Adrenal gland (tissue), 9 donors: ENCODE measurements at regions not wholly inside any gene's neighbourhood (a gene's known extent, or its start where the extent isn't known, plus 50 kb on each side); places are given as distances from the start of the nearest gene placed in this dataset.

Source experiments
- DNase-seq, 7 donors: peaks; one replicate each; pipeline ENCODE4 v3.0.0-alpha.2; 2019 to 2020
- H3K27ac ChIP-seq, 5 donors: fragments of 200-600 bp; sonication (generic) in 4 of 5; 1 replicate in 3 of 5; 2 replicates in 2 of 5; pipeline versions ENCODE4 v1.5.1 to v1.8.0; 2016 to 2020; ENCODE audit warnings: mild to moderate bottlenecking in 1 of 5
- H3K27me3 ChIP-seq: fragments of 200-600 bp; 2 replicates; pipeline ENCODE4 v1.8.0; 2021
- H3K36me3 ChIP-seq, 2 donors: fragments of 200-600 bp; replicated peaks in 1 of 2; 1 replicate in 1 of 2; 2 replicates in 1 of 2; pipeline versions ENCODE4 v1.5.1 to v1.8.0; 2018 to 2022
- H3K4me1 ChIP-seq, 2 donors: fragments of 200-600 bp; replicated peaks in 1 of 2; 1 replicate in 1 of 2; 2 replicates in 1 of 2; pipeline versions ENCODE4 v1.5.1 to v1.8.0; 2018 to 2021
- H3K4me3 ChIP-seq, 4 donors: fragments of 200-600 bp; sonication (generic) in 3 of 4; one replicate each; pipeline ENCODE4 v1.5.1; 2016 to 2018
- H3K9me3 ChIP-seq, 3 donors: fragments of 200-600 bp; sonication (generic) in 1 of 3; replicated peaks in 1 of 3; 1 replicate in 2 of 3; 2 replicates in 1 of 3; pipeline versions ENCODE4 v1.5.1 to v1.8.0; 2016 to 2021
- POLR2A ChIP-seq, 2 donors: fragments of 450-650 bp; IDR thresholded peaks; one replicate each; pipeline ENCODE4 v1.6.1; 2017; ENCODE audit warnings: antibody characterized with exemption in 2 of 2, mild to moderate bottlenecking in 2 of 2, moderate library complexity in 1 of 2
- WGBS, 4 donors: extraction: QIAGEN DNeasy Blood & Tissue Kit in 2 of 4; methylation state at CpG; one replicate each; pipeline versions ENCODE4 v1.1.5 to v1.1.7; 2013 to 2017; 5-methylcytosine and 5-hydroxymethylcytosine counted together
- intact Hi-C, 2 donors: fragments of 100-400 bp; cut with DNase I; formaldehyde crosslinking; loops; one replicate each; pipeline versions ENCODE4 v1.14.1 to v1.15.0; 2022 to 2023
- TF ChIP-seq, protein P1 (sequence below), 6 experiments: fragments of 450-650 bp in 4 of 6; fragments of 200-600 bp in 2 of 6; sonication (generic) in 1 of 6; IDR thresholded peaks; 1 replicate in 5 of 6; 2 replicates in 1 of 6; pipeline versions ENCODE4 v1.5.1 to v1.8.0; 2016 to 2021; ENCODE audit warnings: antibody characterized with exemption in 6 of 6, mild to moderate bottlenecking in 2 of 6, moderate library complexity in 1 of 6
- donor health status: healthy with polysubstance abuse.
- donor health status: Bipolar disorder and iron deficiency.
- donor health status: DM: yes; HTN: yes; CAD: no.
- donor health status: DM: no; HTN: no; CAD: no.
- donor health status: DM: no; HTN: no; CAD: no.

DNA sequence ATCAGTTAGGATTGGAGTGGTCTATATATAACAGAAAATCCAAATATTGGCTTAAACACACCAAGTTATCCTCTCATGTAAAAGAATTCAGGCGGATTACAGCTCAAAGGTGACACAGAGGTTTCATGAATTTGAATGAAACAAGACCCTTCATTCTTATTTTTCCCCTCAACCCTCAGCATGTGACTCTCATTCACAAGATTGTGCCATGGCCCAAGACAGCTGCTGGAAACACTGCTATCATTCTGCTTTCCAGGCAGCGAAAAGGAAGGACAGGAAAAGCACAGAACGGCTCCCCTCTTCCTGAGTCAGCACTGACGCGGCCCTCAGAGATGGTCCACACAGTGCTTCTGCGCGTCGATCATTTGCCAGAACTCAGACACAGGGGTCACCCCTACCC is 891.0 kb upstream of the FRG1 start:
- H3K27ac ChIP-seq: no peak overlapping the region
- TF ChIP-seq POLR2A (IDR thresholded peaks at IDR 0.05): no peak
- TF ChIP-seq, protein P1, sequence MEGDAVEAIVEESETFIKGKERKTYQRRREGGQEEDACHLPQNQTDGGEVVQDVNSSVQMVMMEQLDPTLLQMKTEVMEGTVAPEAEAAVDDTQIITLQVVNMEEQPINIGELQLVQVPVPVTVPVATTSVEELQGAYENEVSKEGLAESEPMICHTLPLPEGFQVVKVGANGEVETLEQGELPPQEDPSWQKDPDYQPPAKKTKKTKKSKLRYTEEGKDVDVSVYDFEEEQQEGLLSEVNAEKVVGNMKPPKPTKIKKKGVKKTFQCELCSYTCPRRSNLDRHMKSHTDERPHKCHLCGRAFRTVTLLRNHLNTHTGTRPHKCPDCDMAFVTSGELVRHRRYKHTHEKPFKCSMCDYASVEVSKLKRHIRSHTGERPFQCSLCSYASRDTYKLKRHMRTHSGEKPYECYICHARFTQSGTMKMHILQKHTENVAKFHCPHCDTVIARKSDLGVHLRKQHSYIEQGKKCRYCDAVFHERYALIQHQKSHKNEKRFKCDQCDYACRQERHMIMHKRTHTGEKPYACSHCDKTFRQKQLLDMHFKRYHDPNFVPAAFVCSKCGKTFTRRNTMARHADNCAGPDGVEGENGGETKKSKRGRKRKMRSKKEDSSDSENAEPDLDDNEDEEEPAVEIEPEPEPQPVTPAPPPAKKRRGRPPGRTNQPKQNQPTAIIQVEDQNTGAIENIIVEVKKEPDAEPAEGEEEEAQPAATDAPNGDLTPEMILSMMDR (IDR thresholded peaks at IDR 0.05): no peak
- no peaks in the 10 kb centered on the region for H3K9me3 ChIP-seq
- no peak overlapping the region for H3K4me3 ChIP-seq
- WGBS, 4 donors: 66 to 76% (median 72%) methylated on average over 8 of the region's 8 CpGs
- no peaks in the 10 kb centered on the region for H3K4me1 ChIP-seq
- no peaks in the 10 kb centered on the region for H3K27me3 ChIP-seq
- intact Hi-C loops: no loop called here
- DNase-seq: no peak
- no peaks in the 10 kb centered on the region for H3K36me3 ChIP-seq

DNA sequence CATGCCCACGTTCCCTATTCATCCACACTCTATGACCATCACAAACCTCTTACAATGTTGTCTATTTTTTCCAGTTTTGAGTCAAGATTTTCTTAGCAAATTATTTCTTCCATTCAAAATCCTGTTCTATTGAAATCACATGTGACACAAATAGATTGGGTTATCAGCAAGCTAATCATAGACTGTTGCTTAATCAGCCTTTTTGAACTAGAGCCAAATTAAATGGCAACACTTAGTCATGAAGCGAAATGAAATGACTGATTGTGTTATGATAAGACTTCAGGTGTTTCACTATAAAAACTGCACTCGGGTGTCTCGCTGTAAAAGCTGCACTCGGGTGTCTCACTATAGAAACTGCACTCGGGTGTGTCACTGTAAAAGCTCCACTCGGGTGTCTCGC is 890.0 kb upstream of the FRG1 start:
- TF ChIP-seq POLR2A (IDR thresholded peaks at IDR 0.05): no peak
- TF ChIP-seq, protein P1 (IDR thresholded peaks at IDR 0.05): no peak
- no peaks in the 10 kb centered on the region for H3K4me1 ChIP-seq
- DNase-seq: no peak
- H3K27ac ChIP-seq: no peak overlapping the region
- intact Hi-C loops: no loop called here
- H3K9me3 ChIP-seq: no peaks in the 10 kb centered on the region
- WGBS, 4 donors: 48 to 69% (median 62%) methylated on average over 4 to 8 of the region's 8 CpGs
- no peaks in the 10 kb centered on the region for H3K27me3 ChIP-seq
- no peak overlapping the region for H3K4me3 ChIP-seq
- no peaks in the 10 kb centered on the region for H3K36me3 ChIP-seq

DNA sequence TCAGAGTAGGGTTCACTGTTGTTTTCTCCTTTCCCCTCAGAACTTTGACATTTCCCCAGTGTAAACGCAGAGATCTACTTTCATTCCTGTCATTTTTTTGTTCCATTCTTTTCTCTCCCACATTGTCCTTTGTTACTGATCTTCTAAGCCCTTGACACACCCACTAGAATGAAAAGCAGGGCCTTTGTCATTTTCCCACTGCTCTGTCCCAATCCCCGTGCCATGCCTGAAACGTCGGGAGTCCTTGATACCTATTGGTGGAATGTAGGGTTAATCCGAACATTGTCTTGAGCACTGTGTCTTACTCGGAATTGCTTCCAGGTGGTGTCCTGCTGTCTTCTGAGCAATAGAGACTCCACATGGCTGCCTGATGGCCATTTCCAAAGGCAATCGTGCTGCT is 887.1 kb upstream of the FRG1 start:
- no peaks in the 10 kb centered on the region for H3K9me3 ChIP-seq
- no peak for DNase-seq
- TF ChIP-seq, protein P1 (IDR thresholded peaks at IDR 0.05): no peak
- TF ChIP-seq POLR2A (IDR thresholded peaks at IDR 0.05): no peak
- H3K27me3 ChIP-seq: no peaks in the 10 kb centered on the region
- intact Hi-C loops: no loop called here
- no peak overlapping the region for H3K27ac ChIP-seq
- H3K4me1 ChIP-seq: no peaks in the 10 kb centered on the region
- no peaks in the 10 kb centered on the region for H3K36me3 ChIP-seq
- 78 to 82% (median 80%) methylated on average over 7 of the region's 7 CpGs for WGBS, 4 donors
- H3K4me3 ChIP-seq: no peak overlapping the region

DNA sequence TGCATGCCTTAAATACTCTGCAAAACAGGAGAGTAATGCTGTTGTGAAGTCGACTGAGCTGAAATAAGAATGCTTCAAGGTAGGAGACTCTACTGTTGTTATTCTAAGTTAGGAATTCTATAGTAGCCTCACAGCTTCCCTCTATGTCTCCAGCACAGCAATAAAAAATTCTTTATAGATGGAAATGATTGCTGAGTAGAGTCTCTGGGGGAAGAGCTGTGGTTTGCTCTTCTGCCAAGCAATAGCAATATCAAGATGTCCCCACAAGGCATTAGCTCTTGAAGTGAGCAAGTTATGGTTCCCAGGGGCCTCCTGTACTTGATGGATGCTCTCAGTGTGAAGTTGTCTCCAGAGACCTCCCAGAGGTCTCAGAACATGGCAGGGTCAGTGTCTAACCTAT is 880.6 kb upstream of the FRG1 start:
- 14 to 56% (median 41%) methylated on average over 1 of the region's 1 CpG for WGBS, 4 donors
- Histone ChIP-seq H3K27ac (no peak overlapping the region), H3K27me3 (no peaks in the 10 kb centered on the region), H3K36me3 (no peaks in the 10 kb centered on the region), H3K4me3 (no peak overlapping the region), H3K9me3 (no peaks in the 10 kb centered on the region), H3K4me1 (no peaks in the 10 kb centered on the region)
- DNase-seq: no peak
- intact Hi-C loops: no loop called here
- TF ChIP-seq, protein P1 (IDR thresholded peaks at IDR 0.05): no peak
- TF ChIP-seq POLR2A (IDR thresholded peaks at IDR 0.05): no peak
